SK-N-SH (cell line): ENCODE measurements at regions not wholly inside any gene's neighbourhood (a gene's known extent, or its start where the extent isn't known, plus 50 kb on each side); places are given as distances from the start of the nearest gene placed in this dataset.

Source experiments
- CTCF ChIA-PET: fragments of 300-600, 350-600 bp; formaldehyde crosslinking; extraction: SDS; loops from one replicate; lab custom pipeline; 2021; lab: Yijun Ruan, JAX
- POLR2A ChIA-PET: fragments of 350-600 bp; sonication (Branson Sonifier 250); formaldehyde crosslinking; extraction: SDS; loops from one replicate; lab custom pipeline; 2020; ENCODE audit warnings: antibody characterized with exemption, inconsistent platforms; lab: Yijun Ruan, JAX
- DNase-seq: peaks from one replicate; pipeline ENCODE4 v3.0.0; 2012
- H2AFZ ChIP-seq: fragments of 200-600 bp; sonication (generic); 2 replicates; pipeline ENCODE4 v1.8.1; 2016; ENCODE audit warnings: antibody characterized with exemption, mild to moderate bottlenecking, low read depth
- H3F3A ChIP-seq: fragments of 200-600 bp; sonication (generic); replicated peaks from 2 replicates; pipeline ENCODE3; 2016; ENCODE audit warnings: antibody characterized with exemption, mild to moderate bottlenecking; ENCODE audit not compliant: insufficient read depth
- H3K27ac ChIP-seq, 2 experiments: fragments of 200-500 bp in 1 of 2; fragments of 200-600 bp in 1 of 2; sonication (Bioruptor generic) in 1 of 2; sonication (generic), shearing (Covaris generic) in 1 of 2; 2 replicates each; pipeline versions ENCODE4 v1.5.1 to v1.6.1; 2014 to 2016; ENCODE audit warnings: low read depth in 2 of 2, inconsistent platforms in 1 of 2, low read length in 1 of 2, mild to moderate bottlenecking in 1 of 2, mixed read lengths in 1 of 2
- H3K27me3 ChIP-seq: fragments of 200-600 bp; sonication (generic), shearing (Covaris generic); 2 replicates; pipeline ENCODE4 v1.6.1; 2016; ENCODE audit warnings: mixed run types; ENCODE audit not compliant: insufficient read depth
- H3K36me3 ChIP-seq, 2 experiments: fragments of 200-500 bp in 1 of 2; fragments of 200-600 bp in 1 of 2; sonication (Bioruptor generic) in 1 of 2; sonication (generic) in 1 of 2; replicated peaks in 1 of 2; 2 replicates each; pipeline versions ENCODE3 to v1.5.1; 2014 to 2016; ENCODE audit warnings: low read length in 1 of 2, mild to moderate bottlenecking in 1 of 2; ENCODE audit not compliant: insufficient read depth in 2 of 2, control insufficient read depth in 1 of 2
- H3K4me1 ChIP-seq, 2 experiments: fragments of 200-500 bp in 1 of 2; fragments of 200-600 bp in 1 of 2; sonication (Bioruptor generic) in 1 of 2; sonication (generic), shearing (Covaris generic) in 1 of 2; 2 replicates each; pipeline versions ENCODE4 v1.5.1 to v1.6.1; 2014 to 2016; ENCODE audit warnings: low read depth in 1 of 2, low read length in 1 of 2, mixed run types in 1 of 2; ENCODE audit not compliant: insufficient read depth in 2 of 2, control insufficient read depth in 1 of 2
- H3K4me2 ChIP-seq: fragments of 200-600 bp; sonication (generic), shearing (Covaris generic); 2 replicates; pipeline ENCODE4 v1.6.1; 2017; ENCODE audit warnings: mixed run types
- H3K4me3 ChIP-seq, 2 experiments: fragments of 200-500 bp in 1 of 2; fragments of 200-600 bp in 1 of 2; sonication (Bioruptor generic) in 1 of 2; sonication (generic), shearing (Covaris generic) in 1 of 2; 2 replicates each; pipeline versions ENCODE4 v1.5.1 to v1.8.1; 2014 to 2016; ENCODE audit warnings: low read depth in 2 of 2, inconsistent platforms in 1 of 2, low read length in 1 of 2, mild to moderate bottlenecking in 1 of 2, mixed read lengths in 1 of 2, moderate library complexity in 1 of 2
- H3K79me2 ChIP-seq: fragments of 200-600 bp; sonication (generic); 2 replicates; pipeline ENCODE4 v1.8.1; 2017; ENCODE audit warnings: mild to moderate bottlenecking; ENCODE audit not compliant: insufficient read depth
- H3K9ac ChIP-seq: fragments of 200-600 bp; sonication (generic); 2 replicates; pipeline ENCODE4 v1.6.1; 2017; ENCODE audit warnings: mixed run types
- H3K9me2 ChIP-seq: fragments of 200-600 bp; sonication (generic); 2 replicates; pipeline ENCODE4 v1.6.1; 2017; ENCODE audit warnings: mixed run types
- H3K9me3 ChIP-seq: fragments of 200-600 bp; sonication (generic); 2 replicates; pipeline ENCODE4 v1.6.1; 2017; ENCODE audit warnings: mixed run types, mild to moderate bottlenecking, moderate library complexity
- H4K20me1 ChIP-seq: fragments of 200-600 bp; sonication (generic); 2 replicates; pipeline ENCODE4 v1.6.1; 2017; ENCODE audit warnings: mild to moderate bottlenecking, mixed run types; ENCODE audit not compliant: insufficient read depth
- FOSL2 ChIP-seq: IDR thresholded peaks from 2 replicates; pipeline ENCODE4 v1.4.0; 2012; ENCODE audit warnings: low read depth, mild to moderate bottlenecking, moderate library complexity, borderline replicate concordance
- FOXJ3 ChIP-seq: sonication (generic); formaldehyde crosslinking; IDR thresholded peaks from 2 replicates; pipeline ENCODE4 v1.5.1; 2020; ENCODE audit warnings: mild to moderate bottlenecking, missing genetic modification reagents
- FOXM1 ChIP-seq: IDR thresholded peaks from 2 replicates; pipeline ENCODE4 v1.4.0; 2012; ENCODE audit warnings: low read depth, mild to moderate bottlenecking
- GABPA ChIP-seq: IDR thresholded peaks from 2 replicates; pipeline ENCODE4 v1.4.0; 2012; ENCODE audit warnings: low read depth, mild to moderate bottlenecking
- NFIC ChIP-seq: IDR thresholded peaks from 2 replicates; pipeline ENCODE4 v1.4.0; 2012; ENCODE audit warnings: borderline replicate concordance
- RCOR1 ChIP-seq: fragments of 150-350 bp; IDR thresholded peaks from 2 replicates; pipeline ENCODE4 v1.6.1; 2017; ENCODE audit warnings: antibody characterized with exemption, low read length
- RXRA ChIP-seq: IDR thresholded peaks from 2 replicates; pipeline ENCODE4 v1.4.0; 2012; ENCODE audit warnings: low read depth, mild to moderate bottlenecking, borderline replicate concordance
- SMC3 ChIP-seq: IDR thresholded peaks from 2 replicates; pipeline ENCODE4 v1.6.1; 2012; ENCODE audit warnings: low read depth, low read length, improper control_type of control experiment
- TCF12 ChIP-seq: IDR thresholded peaks from 2 replicates; pipeline ENCODE4 v1.4.0; 2012
- TEAD4 ChIP-seq: IDR thresholded peaks from 2 replicates; pipeline ENCODE4 v1.4.0; 2012; ENCODE audit warnings: mild to moderate bottlenecking, borderline replicate concordance; ENCODE audit not compliant: insufficient read depth
- whole genome bisulfite sequencing: methylation state at CpG from one replicate; pipeline ENCODE4 v1.1.6; 2017; ENCODE audit warnings: low lambda C conversion rate; 5-methylcytosine and 5-hydroxymethylcytosine counted together
- TF ChIP-seq, protein P1 (sequence below): fragments of 200-600 bp; sonication (generic); IDR thresholded peaks from 2 replicates; pipeline ENCODE4 v1.6.1; 2017; ENCODE audit warnings: antibody characterized with exemption, mild to moderate bottlenecking, moderate library complexity
- TF ChIP-seq, protein P2 (sequence below): fragments of 150-350 bp; IDR thresholded peaks from 2 replicates; pipeline ENCODE4 v1.6.1; 2017; ENCODE audit warnings: antibody characterized with exemption, low read length, low read depth, borderline replicate concordance
- TF ChIP-seq, protein P3 (sequence below): IDR thresholded peaks from 2 replicates; pipeline ENCODE4 v1.4.0; 2012; ENCODE audit warnings: low read depth
- TF ChIP-seq, protein P4 (sequence below): IDR thresholded peaks from 2 replicates; pipeline ENCODE4 v1.4.0; 2012; ENCODE audit warnings: low read depth, borderline replicate concordance
- TF ChIP-seq, protein P5 (sequence below): IDR thresholded peaks from 2 replicates; pipeline ENCODE4; 2012

DNA sequence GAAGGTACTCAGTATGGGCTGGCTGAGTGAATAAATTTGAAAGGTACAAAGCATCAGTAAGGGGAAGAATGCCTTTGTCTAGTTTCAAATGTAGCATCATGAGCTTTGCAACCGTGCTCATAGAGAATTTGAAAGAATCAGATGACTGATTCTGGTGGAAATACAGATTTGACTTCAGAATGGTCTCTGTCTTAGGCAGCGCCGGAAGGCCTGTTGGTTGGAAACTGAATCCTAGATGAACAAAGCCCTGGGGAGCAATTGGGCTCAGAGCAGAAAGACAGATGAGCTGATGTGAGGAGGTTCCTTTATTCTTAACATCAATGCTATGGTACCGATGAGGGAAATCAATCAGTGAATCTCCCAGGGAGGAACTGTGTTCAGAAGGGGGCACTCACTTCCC lies 137.3 kb downstream of the SNAPC1 start (continued):
- TF ChIP-seq, protein P1, sequence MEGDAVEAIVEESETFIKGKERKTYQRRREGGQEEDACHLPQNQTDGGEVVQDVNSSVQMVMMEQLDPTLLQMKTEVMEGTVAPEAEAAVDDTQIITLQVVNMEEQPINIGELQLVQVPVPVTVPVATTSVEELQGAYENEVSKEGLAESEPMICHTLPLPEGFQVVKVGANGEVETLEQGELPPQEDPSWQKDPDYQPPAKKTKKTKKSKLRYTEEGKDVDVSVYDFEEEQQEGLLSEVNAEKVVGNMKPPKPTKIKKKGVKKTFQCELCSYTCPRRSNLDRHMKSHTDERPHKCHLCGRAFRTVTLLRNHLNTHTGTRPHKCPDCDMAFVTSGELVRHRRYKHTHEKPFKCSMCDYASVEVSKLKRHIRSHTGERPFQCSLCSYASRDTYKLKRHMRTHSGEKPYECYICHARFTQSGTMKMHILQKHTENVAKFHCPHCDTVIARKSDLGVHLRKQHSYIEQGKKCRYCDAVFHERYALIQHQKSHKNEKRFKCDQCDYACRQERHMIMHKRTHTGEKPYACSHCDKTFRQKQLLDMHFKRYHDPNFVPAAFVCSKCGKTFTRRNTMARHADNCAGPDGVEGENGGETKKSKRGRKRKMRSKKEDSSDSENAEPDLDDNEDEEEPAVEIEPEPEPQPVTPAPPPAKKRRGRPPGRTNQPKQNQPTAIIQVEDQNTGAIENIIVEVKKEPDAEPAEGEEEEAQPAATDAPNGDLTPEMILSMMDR: no peak

DNA sequence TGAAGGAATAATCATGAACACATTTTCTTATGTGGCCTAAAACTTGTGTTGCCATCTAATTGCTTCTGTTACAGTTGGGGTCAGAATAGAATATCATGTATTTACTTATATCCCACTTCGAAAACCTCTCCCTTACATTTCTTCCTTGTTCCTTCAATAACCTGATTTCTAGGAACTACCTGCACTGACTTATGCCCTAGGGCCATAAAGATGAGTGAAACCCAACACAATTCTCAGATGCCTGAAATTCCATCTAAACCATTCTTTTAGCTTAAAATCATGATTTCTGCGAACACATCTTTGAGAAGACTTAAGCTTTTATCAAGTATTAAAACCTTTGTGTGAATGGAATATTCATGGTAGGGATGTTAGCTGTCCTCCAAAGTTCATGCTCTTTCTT lies 142.7 kb downstream of the SNAPC1 start:
- no peak overlapping the region for H3K27ac ChIP-seq
- no peak overlapping the region for H2AFZ ChIP-seq
- 14% methylated on average over 2 of the region's 2 CpGs for WGBS
- no peaks in the 10 kb centered on the region for H3K9me3 ChIP-seq
- no peaks in the 10 kb centered on the region; the same call in 1 of the 2 replicates for H3K27me3 ChIP-seq
- H3K4me1 ChIP-seq: no peaks in the 10 kb centered on the region
- no peak overlapping the region for H3K4me2 ChIP-seq
- H3K36me3 ChIP-seq: no peaks in the 10 kb centered on the region
- H3F3A ChIP-seq: no peaks in the 10 kb centered on the region
- no peak overlapping the region for H3K9ac ChIP-seq
- H3K9me2 ChIP-seq: no peaks in the 10 kb centered on the region
- ChIA-PET POLR2A (no interaction called here), CTCF (interaction anchor here (1.7 to 1.9 kb wide), 2 partner anchors 11 to 221 kb away, joined by 7 to 8 read pairs; no protein-coding TSS in a partner anchor)
- no peak for DNase-seq
- no peak overlapping the region for H3K4me3 ChIP-seq
- H4K20me1 ChIP-seq: no peaks in the 10 kb centered on the region
- TF ChIP-seq FOXJ3 (no peak), TEAD4 (no peak), GABPA (no peak), RXRA (no peak), FOXM1 (no peak), TCF12 (no peak), NFIC (no peak), SMC3 (no peak), RCOR1 (no peak), FOSL2 (no peak)
- TF ChIP-seq, protein P2, sequence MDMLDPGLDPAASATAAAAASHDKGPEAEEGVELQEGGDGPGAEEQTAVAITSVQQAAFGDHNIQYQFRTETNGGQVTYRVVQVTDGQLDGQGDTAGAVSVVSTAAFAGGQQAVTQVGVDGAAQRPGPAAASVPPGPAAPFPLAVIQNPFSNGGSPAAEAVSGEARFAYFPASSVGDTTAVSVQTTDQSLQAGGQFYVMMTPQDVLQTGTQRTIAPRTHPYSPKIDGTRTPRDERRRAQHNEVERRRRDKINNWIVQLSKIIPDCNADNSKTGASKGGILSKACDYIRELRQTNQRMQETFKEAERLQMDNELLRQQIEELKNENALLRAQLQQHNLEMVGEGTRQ: no peak
- TF ChIP-seq, protein P3, sequence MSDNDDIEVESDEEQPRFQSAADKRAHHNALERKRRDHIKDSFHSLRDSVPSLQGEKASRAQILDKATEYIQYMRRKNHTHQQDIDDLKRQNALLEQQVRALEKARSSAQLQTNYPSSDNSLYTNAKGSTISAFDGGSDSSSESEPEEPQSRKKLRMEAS: no peak
- TF ChIP-seq, protein P4, sequence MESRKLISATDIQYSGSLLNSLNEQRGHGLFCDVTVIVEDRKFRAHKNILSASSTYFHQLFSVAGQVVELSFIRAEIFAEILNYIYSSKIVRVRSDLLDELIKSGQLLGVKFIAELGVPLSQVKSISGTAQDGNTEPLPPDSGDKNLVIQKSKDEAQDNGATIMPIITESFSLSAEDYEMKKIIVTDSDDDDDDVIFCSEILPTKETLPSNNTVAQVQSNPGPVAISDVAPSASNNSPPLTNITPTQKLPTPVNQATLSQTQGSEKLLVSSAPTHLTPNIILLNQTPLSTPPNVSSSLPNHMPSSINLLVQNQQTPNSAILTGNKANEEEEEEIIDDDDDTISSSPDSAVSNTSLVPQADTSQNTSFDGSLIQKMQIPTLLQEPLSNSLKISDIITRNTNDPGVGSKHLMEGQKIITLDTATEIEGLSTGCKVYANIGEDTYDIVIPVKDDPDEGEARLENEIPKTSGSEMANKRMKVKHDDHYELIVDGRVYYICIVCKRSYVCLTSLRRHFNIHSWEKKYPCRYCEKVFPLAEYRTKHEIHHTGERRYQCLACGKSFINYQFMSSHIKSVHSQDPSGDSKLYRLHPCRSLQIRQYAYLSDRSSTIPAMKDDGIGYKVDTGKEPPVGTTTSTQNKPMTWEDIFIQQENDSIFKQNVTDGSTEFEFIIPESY: no peak
- TF ChIP-seq, protein P5, sequence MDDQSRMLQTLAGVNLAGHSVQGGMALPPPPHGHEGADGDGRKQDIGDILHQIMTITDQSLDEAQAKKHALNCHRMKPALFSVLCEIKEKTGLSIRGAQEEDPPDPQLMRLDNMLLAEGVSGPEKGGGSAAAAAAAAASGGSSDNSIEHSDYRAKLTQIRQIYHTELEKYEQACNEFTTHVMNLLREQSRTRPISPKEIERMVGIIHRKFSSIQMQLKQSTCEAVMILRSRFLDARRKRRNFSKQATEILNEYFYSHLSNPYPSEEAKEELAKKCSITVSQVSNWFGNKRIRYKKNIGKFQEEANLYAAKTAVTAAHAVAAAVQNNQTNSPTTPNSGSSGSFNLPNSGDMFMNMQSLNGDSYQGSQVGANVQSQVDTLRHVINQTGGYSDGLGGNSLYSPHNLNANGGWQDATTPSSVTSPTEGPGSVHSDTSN: no peak
- H3K79me2 ChIP-seq: no peaks in the 10 kb centered on the region
